ENCODE measurements at regions not wholly inside any gene's neighbourhood (a gene's known extent, or its start where the extent isn't known, plus 50 kb on each side); places are given as distances from the start of the nearest gene placed in this dataset.
"Not testable (repeated sequence)": the region's sequence is repeated elsewhere in the genome, so short reads cannot be mapped to it uniquely, and the experiment has no call there.

DNA sequence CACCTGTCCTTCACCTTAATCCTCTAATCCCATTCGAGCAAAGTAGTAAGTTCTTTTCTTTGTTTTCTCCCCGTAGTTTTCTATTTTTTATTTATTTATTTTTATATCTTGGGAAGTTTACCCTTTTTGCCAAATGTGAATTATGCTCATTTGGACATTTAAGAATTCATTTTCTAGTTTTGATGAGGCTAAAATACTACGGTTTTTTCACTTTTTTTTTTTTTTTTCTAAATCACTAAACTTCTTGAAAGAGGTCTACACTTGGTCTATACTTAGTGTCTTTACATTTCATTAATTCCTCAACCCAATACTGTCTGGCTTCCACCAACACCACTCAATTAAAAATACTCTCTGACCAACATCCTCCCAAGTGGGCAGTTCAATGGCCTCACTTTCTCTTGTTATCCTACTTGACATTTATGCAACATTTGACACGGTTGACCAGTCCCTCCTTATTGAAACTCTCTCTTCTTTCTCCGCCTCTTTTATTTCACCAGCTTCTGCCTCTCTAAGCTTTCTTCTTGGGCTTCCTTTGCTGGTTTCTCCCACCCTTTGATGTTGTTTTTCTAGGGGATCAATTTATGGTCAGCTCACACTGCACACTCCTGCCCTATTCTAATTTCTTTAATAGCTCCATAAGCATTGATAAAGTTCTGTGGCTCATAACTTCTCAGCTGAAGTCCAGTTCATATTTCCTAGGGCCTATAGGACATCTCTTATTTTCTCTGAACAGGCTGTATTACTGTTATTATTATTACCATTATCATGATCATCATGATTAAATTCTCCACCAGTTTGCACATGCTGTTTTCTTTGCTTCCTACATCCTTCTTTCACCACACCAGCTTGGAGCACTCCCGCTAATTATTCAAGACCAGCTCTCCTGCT, 72.6 kb upstream of the CITED2 start:
- no peak for DNase-seq

DNA sequence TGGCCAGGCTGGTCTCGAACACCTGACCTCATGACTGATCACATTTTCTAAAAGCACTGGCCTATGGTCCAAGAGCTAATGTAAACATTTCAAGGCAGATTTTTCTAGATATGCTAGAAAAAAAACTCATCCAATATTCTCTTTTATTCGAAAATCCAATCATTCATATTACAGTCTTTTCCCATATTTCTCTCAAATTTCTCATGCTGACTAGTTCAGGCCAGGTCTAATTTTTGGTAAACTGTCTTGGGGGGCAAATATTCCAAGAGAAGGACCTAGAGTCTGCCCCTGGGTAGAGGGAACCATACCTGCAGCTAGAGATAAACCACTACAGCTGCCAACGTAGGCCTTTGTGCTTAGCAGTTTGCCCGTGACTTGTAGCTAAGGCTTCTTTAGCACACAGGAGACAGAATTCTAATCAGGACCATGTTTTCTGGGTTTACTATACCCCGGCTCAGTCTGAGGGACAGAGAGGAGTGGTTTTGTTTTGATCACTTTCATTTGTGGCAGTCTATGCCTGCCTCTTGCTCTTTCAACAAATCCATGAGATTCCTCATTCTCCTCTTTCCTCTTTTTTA, 71.8 kb upstream of the CITED2 start:
- no peak for DNase-seq

DNA sequence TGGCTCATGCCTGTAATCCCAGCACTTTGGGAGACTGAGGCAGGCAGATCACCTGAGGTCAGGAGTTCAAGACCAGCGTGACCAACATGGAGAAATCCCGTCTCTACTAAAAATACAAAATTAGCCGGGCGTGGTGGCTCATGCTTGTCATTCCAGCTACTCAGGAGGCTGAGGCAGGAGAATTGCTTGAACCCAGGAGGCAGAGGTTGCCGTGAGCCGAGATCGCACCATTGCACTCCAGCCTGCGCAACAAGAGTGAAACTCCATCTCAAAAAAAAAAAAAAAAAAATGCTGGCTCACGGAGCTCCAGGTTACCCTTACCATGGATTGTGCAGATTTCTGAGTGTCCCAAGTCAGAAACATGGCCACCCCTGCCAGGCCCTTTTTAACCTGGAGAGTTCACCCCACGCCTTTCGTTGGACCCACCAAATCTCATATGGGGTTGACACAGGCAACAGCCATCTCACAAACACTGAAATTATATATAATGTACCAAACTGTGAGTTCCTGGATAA, 69.9 kb upstream of the CITED2 start:
- not testable (repeated sequence) for DNase-seq

- no peak for DNase-seq
These were observed 69.0 kb upstream of the CITED2 start for GRCh38 chr6:139443231-139444112.

DNA sequence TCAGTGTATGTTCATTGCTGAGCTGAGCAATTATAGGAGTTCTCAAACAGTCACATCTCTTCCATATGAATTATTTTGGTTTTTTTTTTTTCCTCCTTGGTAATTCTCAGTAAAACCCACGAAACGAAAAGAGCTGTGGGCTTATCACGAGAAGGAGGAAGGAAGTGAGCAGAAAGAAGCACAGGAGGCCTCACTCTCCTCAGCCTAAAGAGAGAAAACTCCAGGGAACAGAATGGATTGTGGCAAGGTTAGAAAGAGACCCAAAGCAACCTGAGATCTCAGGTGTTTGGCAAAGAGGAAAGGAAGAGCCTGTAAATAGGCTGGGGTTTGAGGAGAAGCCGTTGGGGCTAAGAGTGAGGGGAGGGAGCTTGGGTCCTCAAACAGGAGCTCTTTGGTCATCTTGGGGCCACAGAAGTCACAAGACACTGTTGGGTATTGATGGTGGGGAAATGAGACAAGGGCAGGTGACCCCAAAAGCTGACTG, 67.8 kb upstream of the CITED2 start:
- DNase-seq: no peak

DNA sequence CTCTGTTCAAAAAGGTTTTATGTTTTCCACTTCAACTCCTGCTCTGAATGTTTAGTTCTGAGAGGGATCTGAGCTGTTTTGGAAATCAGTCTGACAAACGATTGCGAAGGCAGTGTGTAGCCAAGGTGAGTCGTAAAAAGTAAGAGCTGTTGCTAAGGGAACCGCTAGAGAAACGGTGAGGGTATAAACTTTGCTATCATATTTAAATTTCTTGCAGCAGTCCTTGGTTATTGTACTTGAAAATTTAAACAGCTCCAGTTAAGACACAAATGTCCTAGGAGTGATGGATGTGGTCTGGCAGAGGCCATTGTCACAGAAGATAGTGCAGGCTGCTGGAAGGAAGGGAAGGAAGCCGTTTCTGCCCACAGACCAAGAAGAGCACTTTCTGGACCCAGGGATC, 64.9 kb upstream of the CITED2 start:
- DNase-seq: no peak

DNA sequence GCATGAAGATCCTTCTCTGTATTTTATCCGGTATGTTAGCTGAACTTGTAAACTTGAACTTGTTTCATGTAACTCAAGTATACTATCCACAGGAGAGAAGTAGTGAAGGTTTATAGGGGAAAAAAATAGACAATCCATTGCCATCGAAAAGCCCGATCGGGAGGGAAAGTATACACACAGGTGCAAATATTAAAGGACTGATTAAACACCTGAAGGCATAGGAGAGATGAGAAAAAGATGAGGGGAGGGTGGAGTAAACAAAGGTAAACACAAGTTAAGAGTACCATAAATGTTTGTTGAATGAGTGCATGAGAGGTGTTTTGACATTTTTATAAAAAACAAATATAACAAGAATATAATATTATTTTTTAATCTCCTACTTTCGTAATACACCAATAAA, 64.3 kb upstream of the CITED2 start:
- no peak for DNase-seq

GRCh38 chr6:139436957-139437348, 62.5 kb upstream of the CITED2 start:
- no peak for DNase-seq

DNA sequence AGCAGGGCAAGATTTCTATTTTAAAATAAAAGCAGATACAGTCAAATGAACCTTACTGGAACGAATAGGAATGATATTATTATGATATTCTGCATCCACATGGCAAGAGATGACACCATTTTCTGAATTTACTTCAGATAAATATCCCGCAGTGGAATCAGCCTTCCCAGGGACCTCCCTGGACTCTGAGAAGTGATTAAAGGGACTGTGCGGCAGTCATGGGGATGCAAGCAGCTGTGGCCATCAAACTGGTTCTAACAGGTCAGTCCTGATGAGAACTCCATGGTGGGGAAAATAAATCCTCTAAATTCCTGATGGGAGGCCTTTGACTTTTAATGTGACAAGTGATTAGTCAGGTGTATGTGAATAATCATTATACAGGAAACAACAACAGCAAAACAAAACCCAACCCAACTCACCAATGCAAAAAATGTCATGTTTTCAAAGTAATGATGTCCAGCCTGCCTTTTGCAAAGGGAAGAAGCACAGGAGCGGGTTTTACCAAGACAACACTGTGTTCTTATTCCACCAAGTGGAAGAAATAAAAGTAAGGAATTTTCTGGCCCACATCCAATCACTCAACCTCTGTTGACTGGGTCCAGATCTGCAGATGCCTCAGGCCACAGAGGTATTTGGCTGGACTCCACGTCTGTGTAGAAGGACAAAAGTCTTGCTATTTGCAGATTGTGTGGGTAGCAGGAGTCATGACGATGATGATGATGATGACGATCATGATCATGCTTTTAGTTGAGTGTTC, 61.9 kb upstream of the CITED2 start:
- no peak for DNase-seq

- DNase-seq: no peak
These were observed 59.4 kb upstream of the CITED2 start for GRCh38 chr6:139433631-139434419.

DNA sequence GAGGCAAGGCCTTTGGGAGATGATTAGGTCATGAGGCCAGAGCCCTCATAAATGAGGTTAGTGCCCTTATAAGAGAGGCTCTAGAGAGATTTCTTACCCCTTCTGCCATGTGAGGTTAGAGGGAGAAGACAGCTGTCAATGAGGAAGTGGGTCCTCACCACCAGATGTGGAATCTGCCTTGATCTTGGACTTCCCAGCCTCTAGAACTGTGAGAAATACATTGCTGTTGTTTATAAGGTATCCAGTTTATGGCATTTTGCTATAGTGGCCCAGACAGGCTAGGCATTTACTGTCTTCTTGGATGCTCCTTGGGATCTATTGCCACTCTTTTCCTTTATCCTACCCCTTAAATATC, 57.1 kb upstream of the CITED2 start:
- no peak for DNase-seq

GRCh38 chr6:139430899-139431601, 56.6 kb upstream of the CITED2 start:
- no peak for DNase-seq

- DNase-seq: no peak
These were observed 55.2 kb upstream of the CITED2 start for GRCh38 chr6:139429580-139430145.

- DNase-seq: no peak
These were observed 52.8 kb upstream of the CITED2 start for GRCh38 chr6:139427199-139427598.

DNA sequence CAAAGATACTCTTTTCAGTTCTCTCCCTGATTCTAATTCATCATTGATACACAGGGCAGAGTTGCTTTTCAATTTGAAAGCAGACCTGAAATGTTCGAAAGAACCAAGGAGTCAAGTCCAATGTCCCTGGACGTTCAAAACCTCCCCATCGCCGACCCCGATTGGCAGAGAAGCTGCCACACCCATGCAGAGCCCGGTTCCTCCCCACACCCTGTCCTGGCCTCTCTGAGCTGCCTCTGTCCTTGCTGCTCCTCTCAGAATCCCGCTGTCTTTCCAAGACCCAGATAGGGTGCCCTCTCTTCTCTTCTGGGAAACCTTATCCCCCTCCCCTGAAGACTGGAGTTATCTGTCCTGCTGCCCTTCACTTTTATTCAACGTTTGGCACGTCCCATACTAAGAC, 52.3 kb upstream of the CITED2 start:
- no peak for DNase-seq

GRCh38 chr6:139425780-139426179, 51.3 kb upstream of the CITED2 start:
- no peak for DNase-seq

- no peak for DNase-seq
These were observed 49.7 kb upstream of the CITED2 start for GRCh38 chr6:139423971-139424667.
